T47D (cell line): ENCODE measurements at regions not wholly inside any gene's neighbourhood (a gene's known extent, or its start where the extent isn't known, plus 50 kb on each side); places are given as distances from the start of the nearest gene placed in this dataset.

ENCODE experiments used
- DNase-seq, 2 experiments: peaks; one replicate each; pipeline versions ENCODE4 v3.0.0 to v3.0.0-alpha.2; 2011 to 2012; ENCODE audit warnings: low read depth in 1 of 2, low spot score in 1 of 2
- JUND ChIP-seq: IDR thresholded peaks from 2 replicates; pipeline ENCODE4 v1.6.1; 2012; ENCODE audit warnings: low read depth
- in situ Hi-C: cut with HindIII; loops from 2 replicates; pipeline ENCODE4 v1.10.0; 2016; ENCODE audit warnings: low sequenced_read_pairs, low pct_unique_long_range_greater_than_20kb

GRCh38 chr3:177561365-177561764 is 364.1 kb upstream of the TBL1XR1 start:
- DNase-seq: no peak
- TF ChIP-seq JUND: no peak
- in situ Hi-C loops: no loop called here

- in situ Hi-C loops: no loop called here
- DNase-seq: no peak
- TF ChIP-seq JUND: no peak
Measured at GRCh38 chr3:177561769-177562392, 364.6 kb upstream of the TBL1XR1 start.

- in situ Hi-C loops: no loop called here
- TF ChIP-seq JUND: no peak
Measured at GRCh38 chr3:177563243-177563780, 366.0 kb upstream of the TBL1XR1 start.

GRCh38 chr3:177563792-177564191 is 366.5 kb upstream of the TBL1XR1 start:
- in situ Hi-C loops: no loop called here
- TF ChIP-seq JUND: no peak
- no peak for DNase-seq

More at GRCh38 chr3:177563243-177563780, 366.0 kb upstream of the TBL1XR1 start:
- DNase-seq: no peak

- TF ChIP-seq JUND: no peak
- in situ Hi-C loops: no loop called here
- DNase-seq: peak; percentile 47 to 83
Measured at GRCh38 chr3:177565981-177566380, 368.7 kb upstream of the TBL1XR1 start.

GRCh38 chr3:177567833-177568232 is 370.6 kb upstream of the TBL1XR1 start:
- no peak for TF ChIP-seq JUND
- in situ Hi-C loops: no loop called here
- no peak for DNase-seq

GRCh38 chr3:177569193-177569592 is 371.9 kb upstream of the TBL1XR1 start:
- in situ Hi-C loops: no loop called here

GRCh38 chr3:177569875-177570657 is 372.8 kb upstream of the TBL1XR1 start:
- peak in 1 of 2 experiments; percentile 43 for DNase-seq
- TF ChIP-seq JUND: no peak
- in situ Hi-C loops: no loop called here

More at GRCh38 chr3:177569193-177569592, 371.9 kb upstream of the TBL1XR1 start:
- no peak for DNase-seq
- TF ChIP-seq JUND: no peak

GRCh38 chr3:177571271-177571943 is 374.1 kb upstream of the TBL1XR1 start:
- in situ Hi-C loops: no loop called here
- DNase-seq: no peak

GRCh38 chr3:177571944-177572315 is 374.6 kb upstream of the TBL1XR1 start:
- DNase-seq: no peak
- no peak for TF ChIP-seq JUND
- in situ Hi-C loops: no loop called here

More at GRCh38 chr3:177571271-177571943, 374.1 kb upstream of the TBL1XR1 start:
- TF ChIP-seq JUND: no peak

GRCh38 chr3:177574222-177574856 is 377.1 kb upstream of the TBL1XR1 start:
- peak in 1 of 2 experiments; percentile 84 for DNase-seq
- TF ChIP-seq JUND: no peak
- in situ Hi-C loops: no loop called here

- TF ChIP-seq JUND: no peak
- DNase-seq: no peak
- in situ Hi-C loops: no loop called here
Measured at GRCh38 chr3:177576746-177577145, 379.5 kb upstream of the TBL1XR1 start.
